HG03575 (cell line): ENCODE measurements at regions not wholly inside any gene's neighbourhood (a gene's known extent, or its start where the extent isn't known, plus 50 kb on each side); places are given as distances from the start of the nearest gene placed in this dataset.
"Not testable (repeated sequence)": the region's sequence is repeated elsewhere in the genome, so short reads cannot be mapped to it uniquely, and the experiment has no call there.

ENCODE experiments used
- ATAC-seq: cut with Tn5 transposase; IDR thresholded peaks from one replicate; pipeline ENCODE4 v1.9.1; 2021; ENCODE audit not compliant: unreplicated experiment, insufficient number of reproducible peaks, low FRiP score; ENCODE audit errors: extremely low read depth

DNA sequence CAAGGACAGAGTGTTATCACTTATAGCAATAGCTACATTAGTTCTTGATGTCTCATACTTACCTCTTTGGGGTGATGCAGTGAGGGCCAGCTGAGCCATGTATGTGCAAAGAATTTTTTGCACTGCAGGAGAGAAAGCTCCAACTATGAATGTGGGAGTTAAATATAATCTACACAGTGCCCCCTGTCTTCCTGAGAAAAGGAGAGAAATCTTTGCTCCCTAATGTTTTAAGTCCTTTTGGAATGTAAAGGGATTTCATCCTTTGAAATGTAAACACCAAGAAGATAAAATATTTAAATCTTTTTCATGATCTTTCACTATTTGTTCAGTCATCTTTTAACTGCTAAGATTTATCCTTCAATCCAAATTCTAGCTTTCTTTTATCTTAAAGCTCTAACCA lies 822.1 kb downstream of the TENT5A start:
- no peak for ATAC-seq

DNA sequence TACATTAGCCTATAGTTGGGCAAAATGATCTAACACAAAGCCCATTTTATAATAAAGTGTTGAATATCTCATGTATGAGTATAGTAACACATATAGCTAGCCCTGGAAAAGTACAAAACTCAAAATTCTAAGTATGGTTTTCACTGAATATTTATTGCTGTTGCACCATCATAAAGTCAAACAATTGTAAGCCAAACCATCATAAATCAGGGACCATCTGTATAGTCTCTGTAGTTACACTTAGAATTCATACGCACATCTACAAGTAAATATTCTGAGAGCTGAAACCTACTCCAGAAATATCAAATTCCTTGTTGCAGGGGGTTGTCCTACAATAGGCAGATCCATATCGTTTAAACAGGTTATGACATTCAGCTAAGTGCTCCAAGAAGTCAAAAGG lies 817.3 kb downstream of the BCKDHB start:
- ATAC-seq: no peak

DNA sequence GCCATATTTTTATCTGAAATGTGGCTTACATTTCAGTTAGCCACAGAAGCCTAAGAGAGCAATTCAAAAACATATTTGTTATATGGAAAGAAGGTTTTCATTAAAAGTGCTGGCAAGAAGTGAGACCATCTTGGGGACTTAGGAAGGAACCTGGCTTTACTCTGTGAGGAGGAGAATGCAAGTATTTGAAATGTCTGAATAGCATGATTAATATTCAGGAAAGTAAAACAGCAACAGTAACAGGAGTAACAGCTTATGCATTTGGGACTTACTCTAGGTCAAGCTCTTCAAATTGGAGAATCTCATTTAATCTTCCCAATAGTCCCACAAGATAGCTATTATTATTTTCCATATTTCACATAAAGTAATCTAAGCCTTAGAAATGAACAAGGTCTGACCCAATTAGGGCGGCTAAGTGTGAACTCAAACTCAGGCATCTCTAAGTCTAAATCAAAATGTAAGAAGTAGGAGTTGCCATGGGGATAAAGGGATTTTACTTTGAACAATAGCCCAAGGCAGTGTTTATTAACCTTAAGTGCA lies 816.5 kb downstream of the BCKDHB start:
- no peak for ATAC-seq

DNA sequence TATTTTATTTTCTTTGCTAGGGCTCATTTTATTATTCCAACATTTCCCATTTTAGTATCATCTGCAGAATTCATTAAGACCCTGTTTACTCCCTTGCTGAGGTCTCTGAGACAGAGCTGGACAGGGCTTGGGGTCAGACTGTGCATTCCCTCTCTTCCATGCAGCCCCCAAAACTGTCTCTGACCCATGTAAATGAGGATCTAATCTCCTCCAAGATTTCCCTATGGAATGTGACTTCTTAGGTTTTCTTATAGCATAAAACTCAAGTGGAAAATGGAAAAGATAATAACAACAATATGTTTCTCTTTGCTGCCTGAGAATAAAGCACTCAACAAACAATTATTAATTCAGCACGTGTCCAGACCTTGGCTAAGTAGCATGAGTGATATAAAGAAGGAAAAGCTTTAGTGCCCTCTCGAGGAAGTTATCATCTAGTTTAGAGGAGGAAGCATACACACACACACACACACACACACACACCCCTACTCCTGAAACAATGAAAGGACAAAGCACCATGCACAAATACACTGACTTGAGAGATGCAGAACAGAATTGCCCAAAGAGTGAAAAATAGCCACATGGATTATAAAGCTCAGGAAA lies 815.5 kb downstream of the BCKDHB start:
- ATAC-seq: no peak

DNA sequence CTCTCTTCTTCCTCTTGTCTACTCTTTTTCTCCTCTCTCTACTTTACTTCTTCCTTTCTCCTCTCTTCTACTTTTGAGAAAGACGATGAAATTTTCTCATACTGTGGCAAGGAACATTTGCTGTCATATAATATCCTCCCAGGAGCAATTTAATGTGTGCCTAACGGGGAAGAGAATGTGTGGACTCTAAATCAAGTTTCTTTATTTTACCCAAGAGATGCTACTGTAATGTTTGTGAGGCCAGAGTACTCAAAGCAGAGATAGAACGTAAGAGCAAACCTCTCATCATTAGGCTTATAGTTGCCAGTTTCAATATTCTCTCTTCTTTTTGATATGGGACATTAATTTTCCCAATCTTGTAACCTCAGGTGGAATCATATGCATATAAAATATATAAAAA lies 801.4 kb downstream of the BCKDHB start:
- ATAC-seq: no peak

DNA sequence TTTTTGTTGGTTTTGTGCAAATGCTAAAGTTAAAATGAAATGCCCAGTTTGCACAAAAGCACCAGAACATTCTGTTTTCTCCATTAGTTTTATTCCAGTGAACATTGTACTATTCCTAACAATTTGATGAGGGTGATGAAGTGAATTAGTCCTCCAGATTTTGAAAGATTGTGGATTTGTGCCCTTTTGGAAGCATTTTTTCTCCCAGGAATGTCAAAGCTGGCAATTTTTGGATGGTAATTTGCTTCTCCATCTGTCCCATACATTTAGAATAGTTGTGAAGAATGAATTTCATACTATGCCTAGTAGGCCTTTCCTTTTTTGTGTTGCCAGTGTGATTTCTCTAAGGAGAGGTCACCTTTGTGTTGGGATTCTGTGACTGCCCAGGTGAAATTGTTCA lies 797.2 kb downstream of the BCKDHB start:
- ATAC-seq: no peak

DNA sequence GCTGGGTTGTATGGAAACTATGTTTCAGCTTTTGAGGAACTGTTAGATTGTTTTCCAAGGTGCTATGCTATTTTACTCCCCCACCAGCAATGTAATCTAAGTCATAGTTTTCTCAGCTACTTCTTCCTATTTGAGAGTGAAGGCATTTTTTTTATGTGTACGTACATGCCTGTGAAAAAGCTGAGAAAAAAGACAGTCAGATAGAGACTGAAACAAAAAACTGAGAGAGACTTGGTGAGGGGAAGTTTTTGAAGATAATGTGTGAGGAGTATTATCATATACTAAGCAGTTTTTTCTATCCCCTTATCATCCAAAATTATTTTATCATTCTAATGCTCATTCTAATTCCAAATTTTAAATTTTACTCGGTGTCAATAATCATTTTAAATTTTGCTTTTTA lies 780.0 kb downstream of the BCKDHB start:
- ATAC-seq: no peak

DNA sequence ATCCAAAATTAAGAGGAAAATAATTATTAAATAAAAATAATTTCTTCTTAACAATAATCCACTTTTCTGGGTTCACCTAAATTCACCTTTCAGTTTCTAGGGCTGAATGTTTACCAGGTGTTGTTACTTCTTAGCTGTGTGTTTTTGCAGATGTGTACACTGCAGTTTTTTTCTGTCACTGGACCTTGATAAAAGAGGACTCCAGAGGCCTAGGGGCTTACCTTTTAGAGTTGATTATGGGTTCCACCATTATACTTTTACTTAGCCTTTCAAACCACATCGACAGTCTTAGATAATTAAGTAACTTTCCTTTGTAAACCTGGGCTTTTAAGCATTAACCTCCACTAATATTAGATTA lies 766.5 kb downstream of the BCKDHB start:
- no peak for ATAC-seq

DNA sequence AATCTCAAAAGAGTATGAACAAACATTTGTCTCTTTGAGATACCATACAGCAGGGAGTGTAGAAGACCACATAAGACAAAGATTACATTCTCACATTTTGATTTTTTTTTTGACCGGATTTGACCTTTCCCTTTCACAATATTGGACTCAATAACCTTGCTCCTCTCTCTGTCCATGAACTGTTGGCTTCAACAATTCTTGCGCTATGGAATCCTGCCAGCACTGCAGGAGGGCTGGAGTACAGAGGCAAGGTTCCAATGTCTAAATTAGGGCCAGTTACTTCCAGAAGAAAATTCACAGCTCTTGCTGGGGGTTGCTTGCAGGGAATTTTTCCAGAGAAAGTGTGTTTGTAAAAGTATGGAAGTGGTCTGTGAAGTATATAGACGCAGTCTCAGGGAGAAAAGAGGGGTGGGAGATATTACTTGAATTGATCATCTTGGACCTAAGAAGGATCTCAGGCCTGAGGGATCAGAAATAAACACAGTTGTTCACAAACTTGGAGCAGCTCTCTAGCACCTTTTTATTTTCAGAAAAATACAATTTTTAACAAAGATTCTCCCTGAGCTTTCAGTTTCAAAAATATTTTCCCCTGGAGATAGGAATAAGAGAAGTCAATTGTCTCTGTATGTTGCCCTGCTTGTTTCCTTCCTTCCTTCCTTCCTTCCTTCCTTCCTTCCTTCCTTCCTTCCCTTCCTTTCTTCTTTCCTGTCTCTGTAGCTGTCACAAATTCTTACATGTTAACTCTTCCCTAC lies 765.9 kb downstream of the BCKDHB start:
- no peak for ATAC-seq

DNA sequence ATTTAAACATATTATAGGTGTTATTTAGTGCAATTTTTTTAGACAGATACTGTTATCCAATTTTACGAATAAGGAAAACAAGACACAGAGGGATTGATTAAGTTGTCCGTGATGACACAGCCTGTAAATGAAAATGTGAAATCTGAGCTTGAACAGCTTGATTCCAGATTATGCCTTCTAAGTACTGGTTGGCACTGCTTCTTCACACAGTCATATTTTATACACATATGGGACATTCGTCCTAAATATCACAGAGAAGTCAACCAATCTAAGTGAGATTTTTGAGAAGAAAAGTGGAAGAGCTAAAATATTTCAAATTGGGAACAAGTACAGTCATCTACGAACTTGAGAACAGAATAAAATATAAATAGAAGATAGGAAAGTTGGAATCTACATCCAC lies 756.3 kb downstream of the BCKDHB start:
- ATAC-seq: no peak

DNA sequence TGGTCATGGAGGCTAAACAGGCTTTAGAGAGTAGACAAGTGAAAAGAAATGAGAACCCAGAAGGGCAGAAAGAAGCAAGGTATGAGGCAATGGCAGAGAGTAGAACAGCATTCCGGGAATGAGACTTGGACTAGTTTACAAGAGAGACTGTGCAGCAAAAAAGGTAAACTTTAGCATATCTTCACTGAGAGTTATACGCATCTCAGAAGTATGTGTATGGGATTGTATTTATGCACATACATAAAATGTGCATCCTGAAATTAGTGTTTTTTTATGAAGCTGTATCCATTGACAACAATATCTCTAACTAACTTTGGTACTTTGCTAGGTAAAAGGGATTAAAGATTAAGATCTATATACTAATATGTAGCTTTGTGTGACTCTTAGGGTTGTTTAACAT lies 753.6 kb downstream of the BCKDHB start:
- ATAC-seq: no peak

DNA sequence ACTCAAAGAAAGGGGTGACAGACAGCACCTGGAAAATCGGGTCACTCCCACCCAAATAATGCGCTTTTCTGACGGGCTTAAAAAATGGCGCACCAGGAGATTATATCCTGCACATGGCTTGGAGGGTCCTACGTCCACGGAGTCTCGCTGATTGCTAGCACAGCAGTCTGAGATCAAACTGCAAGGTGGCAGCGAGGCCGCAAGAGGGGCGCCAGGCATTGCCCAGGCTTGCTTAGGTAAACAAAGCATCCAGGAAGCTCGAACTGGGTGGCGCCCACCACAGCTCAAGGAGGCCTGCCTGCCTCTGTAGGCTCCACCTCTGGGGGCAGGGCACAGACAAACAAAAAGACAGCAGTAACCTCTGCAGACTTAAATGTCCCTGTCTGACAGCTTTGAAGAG lies 741.5 kb downstream of the BCKDHB start:
- not testable (repeated sequence) for ATAC-seq

DNA sequence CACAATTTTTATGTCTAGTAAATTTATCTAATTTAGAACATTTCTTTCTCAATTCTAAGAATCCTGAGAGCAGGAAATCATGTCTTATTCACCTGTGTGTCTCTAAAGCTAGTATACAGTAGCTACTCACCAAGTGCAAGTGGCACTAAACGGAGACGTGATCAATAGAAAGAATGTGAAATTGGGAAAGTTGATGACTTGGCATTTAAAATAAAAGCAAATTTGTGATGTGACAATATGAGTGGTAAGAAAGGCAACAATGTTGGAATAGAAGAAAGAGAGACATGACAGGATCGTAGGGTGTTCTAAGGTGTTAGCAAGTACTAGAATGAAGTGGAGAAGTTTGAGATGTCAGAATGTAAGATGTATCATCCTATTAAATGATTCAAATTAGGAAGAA lies 725.9 kb downstream of the BCKDHB start:
- no peak for ATAC-seq

DNA sequence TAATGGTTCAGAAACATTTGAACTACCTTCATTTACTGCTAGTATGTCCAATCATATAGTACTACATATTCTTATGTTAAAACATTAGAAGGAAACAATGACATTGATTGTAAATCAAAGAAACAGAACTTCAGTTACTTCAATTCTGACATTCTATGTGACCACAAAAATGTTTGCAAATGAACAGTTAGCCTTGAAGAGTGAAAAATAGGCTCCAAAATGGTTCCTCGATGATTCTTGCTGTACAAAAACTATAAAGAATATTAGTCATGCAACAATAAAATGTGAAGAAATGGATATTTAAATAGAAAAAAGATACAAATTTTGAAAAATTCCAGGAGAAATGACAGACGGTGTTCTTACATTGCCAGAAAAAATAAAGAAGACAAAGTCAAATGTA lies 686.9 kb downstream of the BCKDHB start:
- no peak for ATAC-seq

DNA sequence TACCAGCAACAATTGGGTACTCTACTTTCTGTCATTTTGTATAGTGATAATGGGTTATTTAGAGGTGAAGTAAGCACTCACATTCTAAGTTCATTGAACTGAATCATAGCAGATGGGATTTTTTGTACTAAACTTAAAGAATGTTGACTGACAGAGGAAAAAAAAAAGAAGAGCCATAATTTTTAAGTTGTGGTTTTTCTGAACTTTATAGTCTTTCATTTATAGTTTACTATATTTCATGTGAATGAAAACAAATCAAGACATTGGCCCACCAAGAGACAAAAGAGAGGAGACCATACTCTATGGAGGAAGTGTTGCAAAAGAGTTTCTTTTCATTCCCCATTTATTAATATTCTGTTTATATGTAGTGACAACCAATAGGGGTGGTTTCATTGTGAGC lies 685.7 kb downstream of the BCKDHB start:
- no peak for ATAC-seq

DNA sequence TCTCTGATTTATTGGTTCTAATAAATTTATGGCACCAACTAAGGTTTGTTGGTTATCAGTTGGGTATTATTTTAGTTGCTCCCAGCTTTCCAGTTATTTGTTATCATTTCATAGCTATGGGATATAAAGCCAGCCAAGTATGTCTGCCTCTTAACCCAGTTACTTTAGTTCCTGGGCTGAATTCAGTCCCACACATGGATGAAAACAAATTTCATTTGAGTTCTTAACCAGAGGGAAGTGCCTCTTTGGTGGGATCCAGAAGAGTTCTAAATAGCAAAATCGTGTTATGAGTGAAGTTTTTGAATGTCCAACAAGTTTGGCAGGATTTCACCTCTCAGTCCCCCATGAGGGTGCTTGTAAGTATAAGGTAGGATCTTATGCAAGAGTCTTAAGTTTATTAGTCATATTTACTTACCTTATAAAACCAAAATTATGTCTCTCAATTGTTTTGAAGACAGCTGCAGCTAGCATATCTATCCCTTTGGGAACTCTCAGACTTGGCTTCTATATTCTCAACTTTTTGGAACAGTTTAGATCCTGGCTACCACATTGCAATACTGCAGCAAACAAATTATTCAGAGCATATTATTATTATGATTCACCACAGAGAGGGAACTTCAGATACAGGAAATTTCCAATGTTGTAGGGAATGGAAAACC lies 683.6 kb downstream of the BCKDHB start:
- no peak for ATAC-seq

DNA sequence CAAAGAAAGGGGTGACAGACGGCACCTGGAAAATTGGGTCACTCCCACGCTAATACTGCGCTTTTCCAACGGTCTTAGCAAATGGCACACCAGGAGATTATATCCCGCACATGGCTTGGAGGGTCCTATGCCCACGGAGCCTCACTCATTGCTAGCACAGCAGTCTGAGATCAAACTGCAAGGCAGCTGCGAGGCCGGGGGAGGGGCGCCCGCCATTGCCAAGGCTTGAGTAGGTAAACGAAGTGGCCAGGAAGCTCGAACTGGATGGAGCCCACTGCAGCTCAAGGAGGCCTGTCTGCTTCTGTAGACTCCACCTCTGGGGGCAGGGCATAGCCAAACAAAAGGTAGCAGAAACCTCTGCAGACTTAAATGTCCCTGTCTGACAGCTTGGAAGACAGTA lies 676.8 kb downstream of the BCKDHB start:
- not testable (repeated sequence) for ATAC-seq

DNA sequence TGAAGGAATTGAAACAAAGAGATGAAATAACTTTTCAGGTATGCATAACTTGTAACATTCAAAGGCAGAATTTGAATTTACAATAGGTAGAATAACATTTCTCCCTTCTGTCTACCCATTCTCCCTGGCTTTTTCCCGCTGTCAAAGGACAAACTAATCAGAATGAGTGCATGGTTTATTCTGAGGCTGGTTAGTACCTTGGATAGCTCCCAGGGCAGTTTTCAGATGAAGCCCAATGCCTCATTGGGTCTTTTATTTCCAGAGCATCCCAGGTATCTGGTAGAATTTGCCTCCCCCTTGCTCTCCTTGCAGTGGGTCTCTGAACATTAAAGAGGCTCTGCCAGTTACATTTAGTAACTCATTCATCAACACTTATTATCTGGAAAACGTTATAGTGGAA lies 665.5 kb downstream of the BCKDHB start:
- no peak for ATAC-seq

DNA sequence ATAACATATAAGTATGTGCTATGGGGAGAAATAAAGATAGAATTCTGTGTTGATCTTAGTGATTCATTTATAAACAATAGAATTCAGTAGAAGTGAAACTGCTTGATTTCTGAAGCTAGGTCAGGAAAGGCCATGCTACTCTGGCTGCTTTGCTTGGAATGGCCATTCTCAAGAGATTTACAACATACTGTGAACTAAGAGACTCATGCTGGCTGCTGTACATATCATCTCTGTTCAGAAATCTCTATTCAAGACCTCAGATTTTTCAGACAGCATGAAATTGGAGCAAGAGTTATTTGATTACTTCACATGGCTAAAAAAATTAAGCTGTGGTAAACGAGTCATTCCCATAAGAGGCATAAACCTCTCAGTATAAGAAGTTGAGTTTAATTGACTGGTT lies 662.6 kb downstream of the BCKDHB start:
- ATAC-seq: no peak

DNA sequence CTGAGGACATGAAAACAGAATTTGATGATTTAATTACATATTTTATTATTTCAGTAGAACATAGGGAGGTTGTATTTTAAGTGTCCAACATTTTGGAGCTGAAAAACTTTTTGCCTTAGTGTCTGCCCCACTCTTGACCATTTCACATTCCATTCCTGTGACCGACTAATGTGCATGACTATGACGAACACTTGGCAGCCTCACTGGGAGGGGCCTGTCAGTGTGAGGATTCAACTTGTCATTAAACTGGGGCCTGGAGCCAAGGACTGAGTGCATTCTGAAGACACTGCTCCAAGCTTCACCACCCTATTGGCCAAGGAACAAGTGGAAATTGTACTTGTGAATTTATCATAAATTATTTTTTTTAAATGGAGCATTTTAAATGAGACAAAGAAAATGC lies 661.3 kb downstream of the BCKDHB start:
- no peak for ATAC-seq
